Caco-2 (cell line): ENCODE measurements at regions not wholly inside any gene's neighbourhood (a gene's known extent, or its start where the extent isn't known, plus 50 kb on each side); places are given as distances from the start of the nearest gene placed in this dataset.

ENCODE experiments used
- BruUV-seq: library from RNA; stranded (reverse); fragments of 400-500 nt; replicated peaks from 2 replicates; lab custom pipeline; 2021; lab: Mats Ljungman, UMichigan
- CTCF ChIA-PET: fragments of 300-600 bp; sonication (Branson Sonifier 250); formaldehyde crosslinking; loops from one replicate; lab custom pipeline; 2022; ENCODE audit warnings: antibody characterized with exemption; lab: Charles Lee
- POLR2A ChIA-PET: fragments of 300-600 bp; sonication (Branson Sonifier 250); formaldehyde crosslinking; loops from one replicate; lab custom pipeline; 2022; ENCODE audit warnings: antibody characterized with exemption; lab: Charles Lee
- DNase-seq, 2 experiments: peaks; one replicate each; pipeline versions ENCODE4 v3.0.0 to v3.0.0-alpha.2; 2020 to 2022
- H3K27me3 ChIP-seq: replicated peaks from 2 replicates; pipeline ENCODE4 v1.6.0; 2011; ENCODE audit warnings: low read length; ENCODE audit not compliant: control insufficient read depth, insufficient read depth
- H3K36me3 ChIP-seq: 2 replicates; pipeline ENCODE4 v1.5.1; 2011; ENCODE audit warnings: low read length; ENCODE audit not compliant: control insufficient read depth, insufficient read depth
- H3K4me1 ChIP-seq: fragments of 250-450 bp; sonication (Bioruptor Pico); 2 replicates; pipeline ENCODE4 v1.5.1; 2020; ENCODE audit warnings: mild to moderate bottlenecking
- H3K4me3 ChIP-seq: 2 replicates; pipeline ENCODE4 v1.5.1; 2011; ENCODE audit warnings: low read depth, mild to moderate bottlenecking, control low read depth, low read length
- H3K9me3 ChIP-seq: fragments of 250-450 bp; sonication (Bioruptor Pico); 2 replicates; pipeline ENCODE4 v1.5.1; 2020; ENCODE audit warnings: mild to moderate bottlenecking, moderate library complexity
- H3K27ac Mint-ChIP-seq: one replicate; pipeline ENCODE4 v1.8.0; 2022; ENCODE audit warnings: mixed read lengths; ENCODE audit not compliant: unreplicated experiment
- H3K27me3 Mint-ChIP-seq: one replicate; pipeline ENCODE4 v1.8.0; 2022; ENCODE audit warnings: mixed read lengths; ENCODE audit not compliant: insufficient read depth, unreplicated experiment
- H3K36me3 Mint-ChIP-seq: one replicate; pipeline ENCODE4 v1.8.0; 2022; ENCODE audit warnings: mild to moderate bottlenecking, mixed read lengths; ENCODE audit not compliant: insufficient read depth, unreplicated experiment
- H3K4me1 Mint-ChIP-seq: one replicate; pipeline ENCODE4 v1.8.0; 2022; ENCODE audit warnings: low read depth, mixed read lengths; ENCODE audit not compliant: unreplicated experiment
- H3K4me3 Mint-ChIP-seq: one replicate; pipeline ENCODE4 v1.8.0; 2022; ENCODE audit warnings: mild to moderate bottlenecking, moderate library complexity, mixed read lengths; ENCODE audit not compliant: unreplicated experiment
- H3K9me3 Mint-ChIP-seq: one replicate; pipeline ENCODE4 v1.8.0; 2022; ENCODE audit warnings: mixed read lengths; ENCODE audit not compliant: unreplicated experiment
- intact Hi-C: fragments of 100-400 bp; cut with micrococcal nuclease; formaldehyde crosslinking; loops from one replicate; pipeline ENCODE4 v1.10.0; 2022; ENCODE audit not compliant: unreplicated experiment
- TF ChIP-seq, protein P1 (sequence below), 2 experiments: fragments of 200-600 bp in 1 of 2; IDR thresholded peaks; 1 replicate in 1 of 2; 2 replicates in 1 of 2; pipeline versions ENCODE4 v1.5.1 to v1.8.0; 2011 to 2022; ENCODE audit warnings: antibody characterized with exemption in 1 of 2, control low read depth in 1 of 2, inconsistent platforms in 1 of 2, low read depth in 1 of 2, low read length in 1 of 2, mild to moderate bottlenecking in 1 of 2, moderate library complexity in 1 of 2; ENCODE audit not compliant: insufficient read depth in 1 of 2, severe bottlenecking in 1 of 2, unreplicated experiment in 1 of 2

DNA sequence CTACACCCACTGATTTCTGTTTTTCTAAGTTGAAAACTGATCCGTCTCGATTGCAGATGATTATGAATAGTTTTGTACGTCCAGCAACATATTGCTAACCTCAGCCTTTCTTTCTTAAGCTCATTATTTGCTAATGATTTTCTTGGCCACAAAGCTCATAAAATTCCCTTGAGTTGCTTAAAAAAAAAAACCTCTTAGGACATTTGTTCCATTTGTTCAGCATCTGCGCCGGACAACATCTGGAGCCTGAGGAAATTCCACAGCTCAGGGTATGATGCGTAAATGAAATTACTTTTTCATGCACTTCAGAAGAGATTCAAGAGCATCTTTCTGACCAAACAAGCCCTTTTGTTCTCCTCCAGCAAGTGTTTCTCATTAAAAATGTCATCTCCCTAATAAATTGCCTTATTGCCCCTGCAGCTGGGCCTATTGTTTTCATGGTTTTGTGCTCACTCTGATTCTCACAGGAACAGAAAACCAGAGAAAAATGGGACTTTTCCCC lies 249.1 kb upstream of the MCTP2 start:
- ChIA-PET CTCF (no interaction called here), POLR2A (no interaction called here)
- BruUV-seq = no TSS peak
- H3K27me3 Mint-ChIP-seq = peaks cover 4% of the 10 kb centered on the region
- no peak overlapping the region for H3K27ac Mint-ChIP-seq
- peaks cover 10% of the 10 kb centered on the region for H3K9me3 Mint-ChIP-seq
- Histone ChIP-seq H3K9me3 (no peaks in the 10 kb centered on the region), H3K36me3 (no peaks in the 10 kb centered on the region), H3K4me3 (no peak overlapping the region), H3K27me3 (no peaks in the 10 kb centered on the region), H3K4me1 (no peaks in the 10 kb centered on the region)
- TF ChIP-seq, protein P1, sequence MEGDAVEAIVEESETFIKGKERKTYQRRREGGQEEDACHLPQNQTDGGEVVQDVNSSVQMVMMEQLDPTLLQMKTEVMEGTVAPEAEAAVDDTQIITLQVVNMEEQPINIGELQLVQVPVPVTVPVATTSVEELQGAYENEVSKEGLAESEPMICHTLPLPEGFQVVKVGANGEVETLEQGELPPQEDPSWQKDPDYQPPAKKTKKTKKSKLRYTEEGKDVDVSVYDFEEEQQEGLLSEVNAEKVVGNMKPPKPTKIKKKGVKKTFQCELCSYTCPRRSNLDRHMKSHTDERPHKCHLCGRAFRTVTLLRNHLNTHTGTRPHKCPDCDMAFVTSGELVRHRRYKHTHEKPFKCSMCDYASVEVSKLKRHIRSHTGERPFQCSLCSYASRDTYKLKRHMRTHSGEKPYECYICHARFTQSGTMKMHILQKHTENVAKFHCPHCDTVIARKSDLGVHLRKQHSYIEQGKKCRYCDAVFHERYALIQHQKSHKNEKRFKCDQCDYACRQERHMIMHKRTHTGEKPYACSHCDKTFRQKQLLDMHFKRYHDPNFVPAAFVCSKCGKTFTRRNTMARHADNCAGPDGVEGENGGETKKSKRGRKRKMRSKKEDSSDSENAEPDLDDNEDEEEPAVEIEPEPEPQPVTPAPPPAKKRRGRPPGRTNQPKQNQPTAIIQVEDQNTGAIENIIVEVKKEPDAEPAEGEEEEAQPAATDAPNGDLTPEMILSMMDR (IDR thresholded peaks at IDR 0.05; ENCODE audit: insufficient read depth in 1 of 2, low read depth in 1 of 2, low read length in 1 of 2, severe bottlenecking in 1 of 2, unreplicated experiment in 1 of 2) = no peak
- intact Hi-C loops = no loop called here
- no peaks in the 10 kb centered on the region for H3K4me1 Mint-ChIP-seq
- no peak overlapping the region for H3K4me3 Mint-ChIP-seq
- H3K36me3 Mint-ChIP-seq = no peaks in the 10 kb centered on the region
- DNase-seq = no peak

GRCh38 chr15:93981706-93982105 lies 249.7 kb upstream of the MCTP2 start:
- Mint-ChIP-seq H3K36me3 (no peaks in the 10 kb centered on the region), H3K9me3 (peaks cover 10% of the 10 kb centered on the region), H3K4me3 (no peak overlapping the region), H3K27ac (no peak overlapping the region), H3K27me3 (peaks cover 5% of the 10 kb centered on the region), H3K4me1 (no peaks in the 10 kb centered on the region)
- TF ChIP-seq, protein P1 (IDR thresholded peaks at IDR 0.05; ENCODE audit: insufficient read depth in 1 of 2, low read depth in 1 of 2, low read length in 1 of 2, severe bottlenecking in 1 of 2, unreplicated experiment in 1 of 2) = no peak
- no peaks in the 10 kb centered on the region for H3K27me3 ChIP-seq
- intact Hi-C loops = no loop called here
- H3K4me1 ChIP-seq = no peaks in the 10 kb centered on the region
- DNase-seq = no peak
- no peaks in the 10 kb centered on the region for H3K9me3 ChIP-seq
- CTCF ChIA-PET = no interaction called here
- no peak overlapping the region for H3K4me3 ChIP-seq
- POLR2A ChIA-PET = no interaction called here
- BruUV-seq = no TSS peak
- no peaks in the 10 kb centered on the region for H3K36me3 ChIP-seq

GRCh38 chr15:93980261-93980911 lies 251.0 kb upstream of the MCTP2 start:
- no peaks in the 10 kb centered on the region for H3K9me3 ChIP-seq
- Mint-ChIP-seq H3K4me1 (no peaks in the 10 kb centered on the region), H3K36me3 (no peaks in the 10 kb centered on the region), H3K4me3 (no peak overlapping the region), H3K9me3 (peaks cover 10% of the 10 kb centered on the region), H3K27me3 (peaks cover 8% of the 10 kb centered on the region), H3K27ac (no peak overlapping the region)
- TF ChIP-seq, protein P1 (IDR thresholded peaks at IDR 0.05; ENCODE audit: insufficient read depth in 1 of 2, low read depth in 1 of 2, low read length in 1 of 2, severe bottlenecking in 1 of 2, unreplicated experiment in 1 of 2) = no peak
- no TSS peak for BruUV-seq
- no peak for DNase-seq
- H3K36me3 ChIP-seq = no peaks in the 10 kb centered on the region
- intact Hi-C loops = no loop called here
- ChIA-PET CTCF (interaction anchor here (2.3 kb wide), 1 partner anchor 139 kb away, joined by 13 read pairs; no protein-coding TSS in a partner anchor), POLR2A (interaction anchor here (0.5 kb wide), 1 partner anchor 481 kb away, joined by 3 read pairs; no protein-coding TSS in a partner anchor)
- H3K4me3 ChIP-seq = no peak overlapping the region
- no peaks in the 10 kb centered on the region for H3K27me3 ChIP-seq
- no peaks in the 10 kb centered on the region for H3K4me1 ChIP-seq
